Astrocyte (in vitro differentiated cells and primary cell): ENCODE measurements at regions not wholly inside any gene's neighbourhood (a gene's known extent, or its start where the extent isn't known, plus 50 kb on each side); places are given as distances from the start of the nearest gene placed in this dataset.

Experiments
- CTCF ChIP-seq: IDR thresholded peaks from 2 replicates; pipeline ENCODE4 v1.5.1; 2011; ENCODE audit warnings: low read depth, mild to moderate bottlenecking, inconsistent platforms, low read length, moderate library complexity; ENCODE audit not compliant: insufficient read depth
- EZH2 ChIP-seq: IDR thresholded peaks from 2 replicates; pipeline ENCODE4 v1.6.1; 2012; ENCODE audit warnings: mild to moderate bottlenecking, low read length, inconsistent platforms; ENCODE audit not compliant: insufficient read depth

DNA sequence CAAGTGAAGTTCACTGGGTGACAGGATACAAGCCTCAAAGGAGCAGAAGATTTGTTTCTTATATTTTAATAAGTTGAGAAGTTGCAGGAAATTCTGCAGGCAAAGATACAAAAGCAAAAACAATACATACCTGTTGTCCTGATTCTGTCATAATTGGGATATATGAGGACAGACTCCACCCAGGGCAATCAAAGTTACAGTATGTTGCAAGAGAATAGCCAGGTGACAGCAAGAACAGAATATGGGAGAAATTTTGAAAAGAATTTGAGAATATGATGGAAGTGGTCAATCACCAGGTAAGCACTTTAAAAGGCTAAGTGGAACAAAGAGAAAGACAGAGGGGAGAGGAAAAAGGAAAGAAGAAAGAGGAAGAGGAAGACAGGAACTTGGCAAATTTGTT, 607.6 kb upstream of the ADGRL4 start:
- TF ChIP-seq EZH2 (no peak), CTCF (no peak)
